Activated CD4-positive, CD25-positive, alpha-beta regulatory T cell treated with anti-CD3 and anti-CD28 coated beads, Interleukin-2, amount 50 U/mL, for 24 hours (primary cell): ENCODE measurements at regions not wholly inside any gene's neighbourhood (a gene's known extent, or its start where the extent isn't known, plus 50 kb on each side); places are given as distances from the start of the nearest gene placed in this dataset.
"Not testable (repeated sequence)": the region's sequence is repeated elsewhere in the genome, so short reads cannot be mapped to it uniquely, and the experiment has no call there.

Experiments used
- ATAC-seq, 2 donors: fragments of 150-1000 bp; cut with Tn5 transposase; one replicate each; pipeline ENCODE4 v1.10.0; 2021; ENCODE audit warnings: mild to moderate bottlenecking in 1 of 2, moderate library complexity in 1 of 2

- no peak for ATAC-seq
Measured at GRCh38 chr11:69934861-69935494, 115.8 kb upstream of the FGF3 start.

GRCh38 chr11:69935941-69936505, 116.8 kb upstream of the FGF3 start:
- ATAC-seq: no peak

GRCh38 chr11:69936771-69937170, 117.6 kb upstream of the FGF3 start:
- ATAC-seq: no peak

- no peak for ATAC-seq
Measured at GRCh38 chr11:69938206-69938605, 119.0 kb upstream of the FGF3 start.

GRCh38 chr11:69939551-69940245, 120.5 kb upstream of the FGF3 start:
- no peak for ATAC-seq

- no peak for ATAC-seq
Measured at GRCh38 chr11:69940246-69940610, 121.0 kb upstream of the FGF3 start.

- ATAC-seq: no peak
Measured at GRCh38 chr11:69941546-69942332, 122.5 kb upstream of the FGF3 start.

GRCh38 chr11:69942333-69942820, 123.2 kb upstream of the FGF3 start:
- ATAC-seq: no peak

GRCh38 chr11:69943066-69943465, 123.8 kb upstream of the FGF3 start:
- ATAC-seq: no peak

- no peak for ATAC-seq
Measured at GRCh38 chr11:69943506-69943905, 124.3 kb upstream of the FGF3 start.

GRCh38 chr11:69944146-69944795, 125.1 kb upstream of the FGF3 start:
- ATAC-seq: no peak

- no peak for ATAC-seq
Measured at GRCh38 chr11:69945157-69945556, 125.9 kb upstream of the FGF3 start.

- ATAC-seq: no peak
Measured at GRCh38 chr11:69947059-69947792, 128.0 kb upstream of the FGF3 start.

- no peak for ATAC-seq
Measured at GRCh38 chr11:69947793-69948255, 128.6 kb upstream of the FGF3 start.

- no peak for ATAC-seq
Measured at GRCh38 chr11:69948256-69949141, 129.3 kb upstream of the FGF3 start.

- no peak for ATAC-seq
Measured at GRCh38 chr11:69949327-69949726, 128.8 kb upstream of the ANO1 start.

GRCh38 chr11:69950120-69950519, 128.0 kb upstream of the ANO1 start:
- ATAC-seq: no peak

- ATAC-seq: no peak
Measured at GRCh38 chr11:69950621-69951020, 127.5 kb upstream of the ANO1 start.

GRCh38 chr11:69951821-69952220, 126.3 kb upstream of the ANO1 start:
- no peak for ATAC-seq

GRCh38 chr11:69952229-69952975, 125.7 kb upstream of the ANO1 start:
- ATAC-seq: not testable (repeated sequence)
